SK-N-SH (cell line): ENCODE measurements at regions not wholly inside any gene's neighbourhood (a gene's known extent, or its start where the extent isn't known, plus 50 kb on each side); places are given as distances from the start of the nearest gene placed in this dataset.

Experiments used
- EZH2phosphoT487 ChIP-seq: fragments of 200-600 bp; sonication (generic); IDR thresholded peaks from 2 replicates; pipeline ENCODE4 v1.6.1; 2017; ENCODE audit warnings: low read depth, mixed run types, mild to moderate bottlenecking, antibody characterized with exemption, moderate library complexity, borderline replicate concordance
- FOXJ3 ChIP-seq: sonication (generic); formaldehyde crosslinking; IDR thresholded peaks from 2 replicates; pipeline ENCODE4 v1.5.1; 2020; ENCODE audit warnings: mild to moderate bottlenecking, missing genetic modification reagents
- TF ChIP-seq, protein P1 (sequence below): IDR thresholded peaks from 2 replicates; pipeline ENCODE4; 2012
- TF ChIP-seq, protein P2 (sequence below): fragments of 200-600 bp; sonication (generic); IDR thresholded peaks from 2 replicates; pipeline ENCODE4 v1.6.1; 2017; ENCODE audit warnings: antibody characterized with exemption, mild to moderate bottlenecking, moderate library complexity

DNA sequence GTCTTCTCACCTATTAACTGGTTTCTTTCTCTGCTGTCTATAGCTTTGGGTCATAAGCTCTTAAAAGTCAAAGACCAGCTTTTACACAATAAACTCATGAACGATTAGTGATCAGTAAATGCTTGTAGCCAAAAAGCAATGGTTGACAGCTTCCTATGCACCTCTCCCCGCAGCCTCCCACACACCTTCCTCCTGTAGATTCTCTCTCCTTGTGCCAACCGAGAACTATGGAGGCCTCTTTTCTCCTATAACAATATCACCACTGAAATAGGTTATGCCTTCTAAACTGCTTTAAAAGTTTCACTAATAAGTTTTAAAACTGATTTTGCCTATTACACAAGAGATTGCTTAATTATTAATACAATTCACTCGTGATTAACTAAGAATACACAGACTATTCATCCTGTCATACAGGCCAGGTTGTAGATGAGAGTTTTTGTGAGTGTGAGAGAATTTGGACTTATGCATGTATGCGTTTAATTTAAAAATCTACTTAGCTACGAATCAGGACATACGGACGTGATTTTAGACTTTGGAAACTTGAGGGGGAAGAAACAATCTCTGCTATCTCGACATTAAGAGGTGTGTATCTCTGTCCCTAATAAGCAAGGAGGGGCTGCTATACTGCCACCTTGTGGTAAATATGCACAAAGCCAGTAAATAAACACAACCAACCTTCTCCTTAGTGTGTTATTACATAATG, 229.1 kb upstream of the RBBP8 start:
- TF ChIP-seq, protein P1, sequence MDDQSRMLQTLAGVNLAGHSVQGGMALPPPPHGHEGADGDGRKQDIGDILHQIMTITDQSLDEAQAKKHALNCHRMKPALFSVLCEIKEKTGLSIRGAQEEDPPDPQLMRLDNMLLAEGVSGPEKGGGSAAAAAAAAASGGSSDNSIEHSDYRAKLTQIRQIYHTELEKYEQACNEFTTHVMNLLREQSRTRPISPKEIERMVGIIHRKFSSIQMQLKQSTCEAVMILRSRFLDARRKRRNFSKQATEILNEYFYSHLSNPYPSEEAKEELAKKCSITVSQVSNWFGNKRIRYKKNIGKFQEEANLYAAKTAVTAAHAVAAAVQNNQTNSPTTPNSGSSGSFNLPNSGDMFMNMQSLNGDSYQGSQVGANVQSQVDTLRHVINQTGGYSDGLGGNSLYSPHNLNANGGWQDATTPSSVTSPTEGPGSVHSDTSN = no peak
- TF ChIP-seq, protein P2, sequence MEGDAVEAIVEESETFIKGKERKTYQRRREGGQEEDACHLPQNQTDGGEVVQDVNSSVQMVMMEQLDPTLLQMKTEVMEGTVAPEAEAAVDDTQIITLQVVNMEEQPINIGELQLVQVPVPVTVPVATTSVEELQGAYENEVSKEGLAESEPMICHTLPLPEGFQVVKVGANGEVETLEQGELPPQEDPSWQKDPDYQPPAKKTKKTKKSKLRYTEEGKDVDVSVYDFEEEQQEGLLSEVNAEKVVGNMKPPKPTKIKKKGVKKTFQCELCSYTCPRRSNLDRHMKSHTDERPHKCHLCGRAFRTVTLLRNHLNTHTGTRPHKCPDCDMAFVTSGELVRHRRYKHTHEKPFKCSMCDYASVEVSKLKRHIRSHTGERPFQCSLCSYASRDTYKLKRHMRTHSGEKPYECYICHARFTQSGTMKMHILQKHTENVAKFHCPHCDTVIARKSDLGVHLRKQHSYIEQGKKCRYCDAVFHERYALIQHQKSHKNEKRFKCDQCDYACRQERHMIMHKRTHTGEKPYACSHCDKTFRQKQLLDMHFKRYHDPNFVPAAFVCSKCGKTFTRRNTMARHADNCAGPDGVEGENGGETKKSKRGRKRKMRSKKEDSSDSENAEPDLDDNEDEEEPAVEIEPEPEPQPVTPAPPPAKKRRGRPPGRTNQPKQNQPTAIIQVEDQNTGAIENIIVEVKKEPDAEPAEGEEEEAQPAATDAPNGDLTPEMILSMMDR = peak; percentile 91
- TF ChIP-seq EZH2phosphoT487 (no peak), FOXJ3 (CRISPR knock-in tag) (no peak)
